OCI-LY7 (cell line): ENCODE measurements at regions not wholly inside any gene's neighbourhood (a gene's known extent, or its start where the extent isn't known, plus 50 kb on each side); places are given as distances from the start of the nearest gene placed in this dataset.

Experiments
- BruUV-seq: library from RNA; stranded (reverse); fragments of 400-500 nt; replicated peaks from 2 replicates; lab custom pipeline; 2021; lab: Mats Ljungman, UMichigan
- CTCF ChIA-PET: fragments of 300-600 bp; sonication (Branson Sonifier 250); formaldehyde crosslinking; loops from one replicate; lab custom pipeline; 2022; ENCODE audit warnings: antibody characterized with exemption; ENCODE audit not compliant: unreplicated experiment; lab: Charles Lee
- POLR2A ChIA-PET: fragments of 300-600 bp; sonication (Branson Sonifier 250); formaldehyde crosslinking; loops from one replicate; lab custom pipeline; 2022; ENCODE audit warnings: antibody characterized with exemption; lab: Charles Lee
- DNase-seq: peaks from one replicate; pipeline ENCODE4 v3.0.0-alpha.2; 2015; ENCODE audit warnings: low spot score
- H2AFZ ChIP-seq: fragments of 200-600 bp; sonication (generic), shearing (Covaris generic); 2 replicates; pipeline ENCODE4 v1.6.1; 2014; ENCODE audit warnings: mild to moderate bottlenecking, antibody characterized with exemption, low read length, moderate library complexity
- H3K27ac ChIP-seq: fragments of 200-600 bp; sonication (generic); 2 replicates; pipeline ENCODE4 v1.5.1; 2014; ENCODE audit warnings: mixed run types, low read depth, mild to moderate bottlenecking, moderate library complexity, low read length, inconsistent platforms; ENCODE audit not compliant: poor library complexity, severe bottlenecking
- H3K36me3 ChIP-seq: fragments of 200-600 bp; sonication (generic); 2 replicates; pipeline ENCODE4 v1.6.1; 2014; ENCODE audit warnings: mild to moderate bottlenecking, antibody characterized with exemption, low read length, moderate library complexity, mixed read lengths; ENCODE audit not compliant: insufficient read depth
- H3K4me1 ChIP-seq: fragments of 200-600 bp; sonication (generic); 2 replicates; pipeline ENCODE4 v1.5.1; 2014; ENCODE audit warnings: mild to moderate bottlenecking, low read length; ENCODE audit not compliant: insufficient read depth, poor library complexity, severe bottlenecking
- H3K4me2 ChIP-seq: fragments of 200-600 bp; sonication (generic); 2 replicates; pipeline ENCODE4 v1.6.1; 2014; ENCODE audit warnings: mild to moderate bottlenecking, low read length
- H3K4me3 ChIP-seq: fragments of 200-600 bp; sonication (generic); 2 replicates; pipeline ENCODE4 v1.5.1; 2014; ENCODE audit warnings: mild to moderate bottlenecking, low read depth, low read length; ENCODE audit not compliant: poor library complexity, severe bottlenecking
- H3K79me2 ChIP-seq: fragments of 200-600 bp; sonication (generic); 2 replicates; pipeline ENCODE4 v1.6.1; 2016; ENCODE audit warnings: low read depth, mild to moderate bottlenecking, low read length, moderate library complexity, mixed read lengths; ENCODE audit not compliant: insufficient read depth
- H3K9me2 ChIP-seq: fragments of 200-600 bp; sonication (generic); 2 replicates; pipeline ENCODE4 v1.6.1; 2016; ENCODE audit warnings: mild to moderate bottlenecking, low read length, mixed read lengths; ENCODE audit not compliant: insufficient read depth
- H3K9me3 ChIP-seq: fragments of 200-600 bp; sonication (generic); 2 replicates; pipeline ENCODE4 v1.6.1; 2014; ENCODE audit warnings: mild to moderate bottlenecking, mixed run types, low read length, mixed read lengths
- H4K20me1 ChIP-seq: fragments of 200-600 bp; sonication (generic); 2 replicates; pipeline ENCODE4 v1.6.1; 2014; ENCODE audit warnings: mild to moderate bottlenecking, antibody characterized with exemption, low read length, moderate library complexity, mixed read lengths; ENCODE audit not compliant: insufficient read depth
- EZH2phosphoT487 ChIP-seq: fragments of 200-600 bp; sonication (generic); IDR thresholded peaks from 2 replicates; pipeline ENCODE4 v1.6.1; 2018; ENCODE audit warnings: low read depth, borderline replicate concordance, mild to moderate bottlenecking, mixed run types, antibody characterized with exemption, low read length, moderate library complexity, mixed read lengths
- intact Hi-C: fragments of 100-400 bp; cut with micrococcal nuclease; formaldehyde crosslinking; loops from one replicate; pipeline ENCODE4 v1.10.0; 2022; ENCODE audit not compliant: unreplicated experiment
- TF ChIP-seq, protein P1 (sequence below): fragments of 200-600 bp; sonication (generic); conservative IDR thresholded peaks from 2 replicates; pipeline ENCODE4 v1.5.1; 2014; ENCODE audit warnings: mild to moderate bottlenecking, antibody characterized with exemption, low read length, moderate library complexity, mixed read lengths

DNA sequence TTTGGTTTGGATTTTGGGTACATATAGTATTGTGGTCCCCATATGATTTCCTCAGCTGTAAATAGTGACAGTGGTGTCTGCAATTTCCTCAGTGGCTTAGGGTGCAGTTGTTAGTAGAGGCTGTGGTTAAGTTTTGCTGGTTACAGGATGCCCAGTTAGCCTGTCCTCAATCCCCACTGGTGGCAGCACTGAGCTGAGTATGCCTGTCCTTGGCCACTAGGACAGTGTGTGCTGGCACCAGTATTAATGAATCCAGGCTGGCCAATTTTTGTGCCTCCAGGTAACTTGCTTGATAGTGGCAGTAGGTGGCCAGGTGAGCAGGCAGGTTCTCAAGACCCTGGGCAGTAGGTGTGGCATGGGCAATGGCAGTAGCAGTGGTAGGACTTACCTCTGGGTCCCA is 973.1 kb downstream of the TMEM182 start:
- H2AFZ ChIP-seq: no peak overlapping the region
- ChIA-PET POLR2A (no interaction called here), CTCF (no interaction called here)
- no peak overlapping the region for H3K4me2 ChIP-seq
- DNase-seq: no peak
- H3K9me2 ChIP-seq: no peaks in the 10 kb centered on the region
- no peaks in the 10 kb centered on the region; the same call in 1 of the 2 replicates for H3K9me3 ChIP-seq
- H3K79me2 ChIP-seq: no peaks in the 10 kb centered on the region
- no peaks in the 10 kb centered on the region for H3K4me1 ChIP-seq
- TF ChIP-seq, protein P1, sequence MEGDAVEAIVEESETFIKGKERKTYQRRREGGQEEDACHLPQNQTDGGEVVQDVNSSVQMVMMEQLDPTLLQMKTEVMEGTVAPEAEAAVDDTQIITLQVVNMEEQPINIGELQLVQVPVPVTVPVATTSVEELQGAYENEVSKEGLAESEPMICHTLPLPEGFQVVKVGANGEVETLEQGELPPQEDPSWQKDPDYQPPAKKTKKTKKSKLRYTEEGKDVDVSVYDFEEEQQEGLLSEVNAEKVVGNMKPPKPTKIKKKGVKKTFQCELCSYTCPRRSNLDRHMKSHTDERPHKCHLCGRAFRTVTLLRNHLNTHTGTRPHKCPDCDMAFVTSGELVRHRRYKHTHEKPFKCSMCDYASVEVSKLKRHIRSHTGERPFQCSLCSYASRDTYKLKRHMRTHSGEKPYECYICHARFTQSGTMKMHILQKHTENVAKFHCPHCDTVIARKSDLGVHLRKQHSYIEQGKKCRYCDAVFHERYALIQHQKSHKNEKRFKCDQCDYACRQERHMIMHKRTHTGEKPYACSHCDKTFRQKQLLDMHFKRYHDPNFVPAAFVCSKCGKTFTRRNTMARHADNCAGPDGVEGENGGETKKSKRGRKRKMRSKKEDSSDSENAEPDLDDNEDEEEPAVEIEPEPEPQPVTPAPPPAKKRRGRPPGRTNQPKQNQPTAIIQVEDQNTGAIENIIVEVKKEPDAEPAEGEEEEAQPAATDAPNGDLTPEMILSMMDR: 0 out of 2 replicates have a peak, but pooled peaks have one; percentile 8
- no peak for TF ChIP-seq EZH2phosphoT487
- no peak overlapping the region for H3K27ac ChIP-seq
- no TSS peak for BruUV-seq
- intact Hi-C loops: no loop called here
- H3K36me3 ChIP-seq: no peaks in the 10 kb centered on the region
- H3K4me3 ChIP-seq: no peak overlapping the region
- H4K20me1 ChIP-seq: no peaks in the 10 kb centered on the region

DNA sequence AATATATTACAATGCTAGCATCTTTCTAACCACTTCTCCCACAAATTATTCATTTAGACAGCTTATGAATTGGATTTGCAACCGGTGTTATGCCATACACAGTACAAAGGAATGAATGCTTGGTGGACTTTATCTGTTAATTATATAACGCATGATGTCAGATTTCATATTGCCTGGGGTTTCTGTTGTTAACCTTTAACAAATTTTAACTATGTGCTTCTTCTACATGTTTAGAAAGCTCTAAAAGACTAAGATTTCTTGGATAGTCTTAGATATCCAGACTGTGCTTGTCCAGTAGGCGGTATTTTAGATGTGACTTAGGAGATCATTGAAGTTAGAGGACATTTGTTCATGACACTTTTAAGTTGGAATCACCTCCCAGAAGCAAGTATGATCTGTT is 976.3 kb downstream of the TMEM182 start:
- TF ChIP-seq, protein P1: no peak
- no peak for TF ChIP-seq EZH2phosphoT487
- POLR2A ChIA-PET: interaction anchor here (0.6 kb wide), 1 partner anchor 55 kb away, joined by 3 read pairs; no protein-coding TSS in a partner anchor
- no peaks in the 10 kb centered on the region for H3K36me3 ChIP-seq
- no peak overlapping the region for H3K4me3 ChIP-seq
- H3K9me3 ChIP-seq: no peaks in the 10 kb centered on the region; the same call in 1 of the 2 replicates
- CTCF ChIA-PET: no interaction called here
- no peaks in the 10 kb centered on the region for H3K4me1 ChIP-seq
- intact Hi-C loops: no loop called here
- DNase-seq: no peak
- no peaks in the 10 kb centered on the region for H3K79me2 ChIP-seq
- BruUV-seq: no TSS peak
- H3K27ac ChIP-seq: no peak overlapping the region
- no peak overlapping the region for H2AFZ ChIP-seq
- H4K20me1 ChIP-seq: no peaks in the 10 kb centered on the region
- H3K4me2 ChIP-seq: no peak overlapping the region
- H3K9me2 ChIP-seq: no peaks in the 10 kb centered on the region

DNA sequence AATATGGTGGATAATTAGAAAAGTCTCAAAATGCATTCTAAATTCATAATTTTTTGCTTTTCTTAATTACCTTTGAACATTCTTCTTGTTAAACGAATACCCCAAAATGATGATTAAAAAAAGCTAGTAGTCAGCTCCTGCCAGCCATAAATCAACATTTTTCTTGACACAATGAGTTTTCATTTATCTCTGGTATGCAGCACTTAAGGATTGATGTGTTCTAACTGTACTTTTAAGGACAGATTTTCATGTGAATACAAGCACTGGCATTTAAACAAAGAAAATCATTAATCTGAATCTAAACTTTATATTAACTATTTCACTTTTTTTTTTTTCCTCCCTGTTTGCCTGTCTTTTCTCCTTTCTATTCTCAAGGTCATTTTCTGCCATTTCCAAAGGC is 976.8 kb downstream of the TMEM182 start:
- TF ChIP-seq EZH2phosphoT487: no peak
- TF ChIP-seq, protein P1: no peak
- Histone ChIP-seq H3K79me2 (no peaks in the 10 kb centered on the region), H4K20me1 (no peaks in the 10 kb centered on the region), H2AFZ (no peak overlapping the region), H3K4me1 (no peaks in the 10 kb centered on the region), H3K4me3 (no peak overlapping the region), H3K9me3 (no peaks in the 10 kb centered on the region; the same call in 1 of the 2 replicates), H3K27ac (no peak overlapping the region), H3K36me3 (no peaks in the 10 kb centered on the region), H3K4me2 (no peak overlapping the region), H3K9me2 (no peaks in the 10 kb centered on the region)
- CTCF ChIA-PET: no interaction called here
- POLR2A ChIA-PET: no interaction called here
- intact Hi-C loops: no loop called here
- BruUV-seq: no TSS peak
- no peak for DNase-seq
